ENCODE measurements at regions not wholly inside any gene's neighbourhood (a gene's known extent, or its start where the extent isn't known, plus 50 kb on each side); places are given as distances from the start of the nearest gene placed in this dataset.
"Not testable (repeated sequence)": the region's sequence is repeated elsewhere in the genome, so short reads cannot be mapped to it uniquely, and the experiment has no call there.

GRCh38 chrX:150119323-150119722, 181.0 kb upstream of the EOLA2 start:
- DNase-seq (ENCODE audit: low read depth in 2 of 2), result no peak

GRCh38 chrX:150125045-150125444, 186.8 kb upstream of the EOLA2 start:
- not testable (repeated sequence) for DNase-seq (ENCODE audit: low read depth in 2 of 2)

GRCh38 chrX:150127216-150127615, 188.9 kb upstream of the EOLA2 start:
- no peak for DNase-seq (ENCODE audit: low read depth in 2 of 2)

DNA sequence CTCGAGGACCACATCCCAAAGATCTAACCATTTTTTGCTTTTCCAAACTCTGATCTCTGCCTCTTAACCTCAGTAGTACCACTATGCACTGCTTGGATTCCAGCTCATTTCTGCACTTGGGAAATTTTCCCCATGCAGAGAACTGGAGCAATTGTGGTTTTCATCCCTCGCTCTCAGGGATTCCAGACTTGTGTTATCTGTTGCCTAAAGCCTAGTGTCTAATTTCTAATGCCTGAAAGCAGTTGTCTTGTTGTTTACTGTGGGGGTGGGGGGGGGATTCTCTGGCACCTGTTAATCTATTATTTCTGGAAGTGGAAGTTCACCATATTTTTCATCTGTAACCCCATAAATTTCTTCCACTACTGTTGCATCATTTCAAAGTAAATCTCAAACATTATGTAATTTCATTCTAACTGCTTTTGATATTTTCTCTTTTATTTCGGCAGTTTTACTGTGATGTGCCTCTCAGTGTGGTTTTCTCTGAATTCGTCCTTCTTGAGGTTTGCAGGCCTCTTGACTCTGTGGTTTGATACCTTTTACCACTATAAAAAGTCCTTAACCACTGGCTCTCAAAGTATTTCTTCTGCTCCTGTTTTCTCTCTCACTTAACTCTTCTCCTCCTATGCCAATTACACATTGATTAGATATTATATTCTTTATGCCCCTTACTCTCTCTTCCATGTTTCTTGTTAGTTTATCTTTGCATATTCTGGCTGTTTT, 205.6 kb upstream of the EOLA2 start:
- DNase-seq (ENCODE audit: low read depth in 2 of 2), result no peak

- DNase-seq (ENCODE audit: low read depth in 2 of 2), result no peak
Measured at GRCh38 chrX:150146271-150146896, 208.1 kb upstream of the EOLA2 start.

- DNase-seq (ENCODE audit: low read depth in 2 of 2), result no peak
Measured at GRCh38 chrX:150148749-150149672, 210.7 kb upstream of the EOLA2 start.

DNA sequence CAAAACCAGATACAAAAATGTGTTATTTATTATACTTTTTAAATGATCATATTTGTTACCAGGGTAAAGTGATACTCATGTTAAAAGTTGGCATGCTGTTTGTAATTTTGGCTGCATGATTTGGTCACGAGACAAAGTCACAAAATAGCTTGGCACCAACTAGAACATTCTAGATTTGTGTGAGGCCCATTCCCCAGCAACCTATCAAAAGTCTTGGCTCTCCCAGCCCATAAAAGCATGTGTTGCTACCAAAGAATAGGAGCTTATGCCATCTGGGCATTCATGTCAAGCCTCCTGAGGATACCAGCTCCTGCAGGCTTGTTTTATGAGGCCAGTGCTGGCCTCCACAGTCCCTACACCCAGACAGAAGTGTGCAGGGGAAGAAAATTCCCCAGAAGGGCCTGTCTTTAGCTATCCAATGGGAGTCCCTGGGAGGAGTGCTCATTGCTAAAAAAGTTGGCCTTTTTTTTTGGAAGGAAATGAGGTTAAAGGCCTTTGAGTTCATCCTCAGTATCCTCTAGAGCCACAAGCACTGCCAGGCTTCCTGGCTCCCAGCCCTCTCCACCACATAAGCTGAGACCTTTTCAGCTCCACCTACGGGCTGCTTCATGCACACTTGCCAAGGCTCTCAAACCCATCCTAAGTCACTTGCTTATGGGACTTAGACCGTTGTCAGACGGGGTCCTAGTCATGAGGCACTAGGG, 211.9 kb upstream of the EOLA2 start:
- DNase-seq (ENCODE audit: low read depth in 2 of 2), result no peak

DNA sequence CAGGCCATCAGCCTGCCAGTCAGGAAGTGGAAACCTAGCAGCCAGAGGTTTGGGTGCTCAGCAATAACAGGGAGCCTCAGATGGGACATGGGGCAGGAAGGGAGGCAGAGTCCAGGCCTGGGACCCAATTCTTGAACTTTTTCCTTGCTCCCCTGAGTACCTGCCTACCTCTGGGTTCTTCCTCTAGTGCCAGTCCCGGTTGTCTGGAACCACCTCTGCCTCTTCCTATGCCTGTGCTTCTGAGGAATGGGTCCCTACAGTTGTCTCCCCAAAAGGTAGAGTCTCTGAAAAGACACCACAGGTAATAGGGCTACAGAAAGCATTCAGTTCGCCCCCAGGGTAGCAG, 212.4 kb upstream of the MAMLD1 start:
- no peak for DNase-seq (ENCODE audit: low read depth in 2 of 2)

DNA sequence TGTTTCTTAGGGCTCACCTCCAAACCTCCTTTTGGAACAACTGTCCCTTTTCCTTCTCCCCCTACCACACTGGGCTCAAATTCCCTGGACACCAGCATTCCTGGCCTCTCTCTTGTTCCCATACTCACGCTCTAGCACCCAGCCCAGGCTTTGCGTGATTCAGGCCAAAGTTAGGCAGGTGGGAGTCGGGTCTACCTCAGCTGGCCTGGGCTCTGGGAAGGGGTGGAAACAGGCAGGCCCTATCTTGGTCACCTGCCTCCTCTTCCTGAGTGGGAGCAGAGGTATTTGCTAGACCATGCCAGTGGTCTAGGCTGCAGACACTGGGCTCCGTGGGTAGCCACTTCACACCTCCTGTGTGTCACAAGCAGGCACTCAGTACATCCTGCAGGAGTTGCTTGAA, 211.1 kb upstream of the MAMLD1 start:
- no peak for DNase-seq (ENCODE audit: low read depth in 2 of 2)

- no peak for DNase-seq (ENCODE audit: low read depth in 2 of 2)
Measured at GRCh38 chrX:150152546-150152945, 210.6 kb upstream of the MAMLD1 start.

DNA sequence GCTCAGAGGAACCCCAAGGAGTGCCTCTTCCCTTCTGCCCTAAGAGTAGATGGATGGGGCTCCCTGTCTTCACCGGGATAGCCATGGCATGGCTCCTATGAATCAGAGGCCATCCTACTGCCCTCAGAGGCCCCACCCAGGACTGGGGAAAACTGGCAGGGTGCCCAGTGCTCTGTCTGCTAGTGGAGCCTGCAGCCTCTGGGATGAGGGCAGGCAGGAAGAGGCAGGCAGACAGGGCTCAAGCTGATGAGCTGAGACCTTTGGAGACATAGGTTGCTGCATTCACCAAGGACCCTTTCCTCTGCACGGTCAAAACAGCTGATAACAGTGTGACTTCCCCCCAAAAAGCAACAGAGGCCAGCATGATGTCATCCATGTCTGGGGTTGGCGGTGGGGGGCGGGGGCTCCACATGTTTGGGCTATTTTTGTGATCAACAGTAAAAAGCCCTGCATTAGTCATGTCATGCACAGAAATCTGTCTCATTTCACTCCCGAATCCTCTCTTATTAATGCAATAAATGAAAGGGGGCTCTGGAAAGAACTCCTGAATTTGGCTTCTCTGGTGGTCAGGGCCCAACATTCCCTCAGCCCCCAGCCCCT, 207.6 kb upstream of the MAMLD1 start:
- DNase-seq (ENCODE audit: low read depth in 2 of 2), result no peak

GRCh38 chrX:150156615-150157014, 206.5 kb upstream of the MAMLD1 start:
- no peak for DNase-seq (ENCODE audit: low read depth in 2 of 2)

DNA sequence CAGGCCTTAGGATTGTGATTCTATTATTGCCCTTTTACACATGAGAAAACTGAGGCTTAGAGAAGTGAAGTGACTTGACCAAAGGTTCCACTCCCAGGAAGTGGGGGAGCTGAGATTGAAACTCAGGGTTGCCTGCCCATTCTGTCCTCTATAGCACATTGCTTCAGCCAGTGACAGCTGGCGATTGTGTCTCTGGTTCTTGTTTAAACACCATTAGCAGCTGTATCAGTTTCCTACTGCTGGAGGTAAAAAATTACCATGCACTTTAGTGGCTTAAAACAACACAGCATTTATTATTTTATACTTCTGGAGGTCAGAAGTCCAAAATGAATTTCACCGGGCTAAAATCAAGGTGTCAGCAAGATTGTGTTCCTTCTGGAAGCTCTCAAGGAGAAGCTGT, 205.8 kb upstream of the MAMLD1 start:
- DNase-seq (ENCODE audit: low read depth in 2 of 2), result no peak

DNA sequence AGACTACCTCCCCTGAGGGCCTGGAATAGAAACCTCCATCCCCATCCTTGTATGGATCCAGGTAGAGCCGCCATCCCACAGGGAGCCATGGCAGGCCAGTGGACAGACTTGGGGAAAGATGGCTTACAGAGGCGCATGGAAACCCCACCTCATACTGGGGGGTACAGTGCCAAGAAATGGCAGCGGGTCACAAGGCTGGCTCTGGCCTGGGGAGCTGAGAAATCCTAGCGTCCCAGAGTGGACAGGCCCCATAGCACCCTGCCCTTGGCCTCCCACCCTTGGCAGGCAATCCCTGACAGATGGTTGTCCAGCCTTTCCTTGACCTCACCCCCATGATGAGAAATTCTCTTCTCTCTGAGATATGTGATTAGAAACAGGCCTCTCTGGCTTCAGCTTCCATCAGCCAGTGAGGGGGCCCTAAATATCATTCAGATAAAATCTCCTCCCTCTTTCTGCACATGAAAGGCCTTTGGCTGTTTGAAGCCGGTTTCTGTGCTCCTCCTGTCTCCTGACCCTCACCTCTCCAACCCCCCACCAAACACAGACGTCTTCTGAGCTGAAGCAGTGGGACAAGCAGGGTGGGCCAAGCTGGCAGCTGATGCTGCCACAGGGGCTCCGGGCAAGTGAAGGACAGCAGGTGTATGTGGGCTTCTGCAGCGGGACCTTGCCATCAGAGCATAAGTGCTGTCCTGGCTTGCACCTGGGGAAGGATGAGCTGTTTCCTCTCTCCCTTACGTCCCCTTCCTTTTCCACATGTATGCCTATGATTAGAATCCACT, 204.4 kb upstream of the MAMLD1 start:
- DNase-seq (ENCODE audit: low read depth in 2 of 2), result no peak

DNA sequence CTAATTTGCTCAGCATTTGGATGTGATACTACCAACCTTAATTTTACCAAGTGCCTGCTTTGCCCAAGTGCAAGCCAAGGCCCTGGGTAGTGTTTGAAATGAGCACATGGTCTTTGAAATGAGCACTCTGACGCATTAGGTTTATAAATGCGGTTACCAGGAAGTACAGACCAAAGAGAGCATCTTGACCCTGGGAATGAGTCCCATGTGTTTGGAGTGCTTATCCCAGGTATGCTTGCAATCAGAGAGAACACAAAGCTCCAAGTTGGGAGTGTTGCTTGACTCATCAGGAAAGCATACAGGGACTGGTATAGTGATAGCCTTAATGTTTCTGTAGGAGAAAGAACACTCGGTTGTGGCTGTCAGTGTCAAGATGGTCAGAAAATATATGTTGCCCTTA, 203.6 kb upstream of the MAMLD1 start:
- DNase-seq (ENCODE audit: low read depth in 2 of 2), result no peak

DNA sequence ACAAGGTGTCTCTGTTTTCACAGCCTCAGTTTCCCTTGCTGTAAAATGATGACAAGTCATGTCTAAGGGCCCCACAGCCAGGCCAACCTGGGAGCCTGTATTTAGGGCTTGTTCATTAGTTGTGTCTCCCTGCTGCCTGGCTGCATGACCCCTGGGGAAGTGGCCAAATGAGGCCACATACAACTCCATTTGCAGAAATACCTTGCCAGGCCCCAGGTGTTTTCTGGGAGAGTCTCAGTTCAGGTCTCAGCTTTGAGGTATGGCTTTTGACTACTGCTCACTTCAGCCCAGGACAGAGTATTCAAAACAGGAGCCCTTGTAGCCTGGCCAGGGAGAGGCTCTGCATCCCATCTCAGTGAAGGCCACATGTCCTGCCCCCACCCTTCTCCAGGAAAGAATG, 202.5 kb upstream of the MAMLD1 start:
- no peak for DNase-seq (ENCODE audit: low read depth in 2 of 2)

GRCh38 chrX:150161193-150161592, 201.9 kb upstream of the MAMLD1 start:
- DNase-seq (ENCODE audit: low read depth in 2 of 2), result no peak

DNA sequence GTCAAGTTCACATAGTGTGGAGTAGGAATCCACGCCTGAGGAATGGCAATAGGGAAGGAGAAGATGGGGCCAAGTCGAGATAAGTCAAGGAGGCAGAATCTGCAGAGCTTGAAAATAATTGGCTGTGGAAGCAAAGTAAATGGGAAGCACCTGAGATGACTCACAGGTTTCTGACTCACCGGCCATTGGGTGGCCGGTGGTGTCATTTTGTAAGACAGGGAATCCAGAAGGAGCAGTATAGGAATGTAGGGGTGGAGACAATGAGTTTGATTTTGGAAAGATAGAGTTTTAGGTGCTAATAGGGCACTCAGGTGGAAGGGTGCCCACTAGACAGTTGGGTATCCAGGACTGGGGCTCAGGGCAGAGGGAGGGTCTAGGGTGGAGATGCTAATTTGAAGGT, 201.0 kb upstream of the MAMLD1 start:
- DNase-seq (ENCODE audit: low read depth in 2 of 2), result no peak

DNA sequence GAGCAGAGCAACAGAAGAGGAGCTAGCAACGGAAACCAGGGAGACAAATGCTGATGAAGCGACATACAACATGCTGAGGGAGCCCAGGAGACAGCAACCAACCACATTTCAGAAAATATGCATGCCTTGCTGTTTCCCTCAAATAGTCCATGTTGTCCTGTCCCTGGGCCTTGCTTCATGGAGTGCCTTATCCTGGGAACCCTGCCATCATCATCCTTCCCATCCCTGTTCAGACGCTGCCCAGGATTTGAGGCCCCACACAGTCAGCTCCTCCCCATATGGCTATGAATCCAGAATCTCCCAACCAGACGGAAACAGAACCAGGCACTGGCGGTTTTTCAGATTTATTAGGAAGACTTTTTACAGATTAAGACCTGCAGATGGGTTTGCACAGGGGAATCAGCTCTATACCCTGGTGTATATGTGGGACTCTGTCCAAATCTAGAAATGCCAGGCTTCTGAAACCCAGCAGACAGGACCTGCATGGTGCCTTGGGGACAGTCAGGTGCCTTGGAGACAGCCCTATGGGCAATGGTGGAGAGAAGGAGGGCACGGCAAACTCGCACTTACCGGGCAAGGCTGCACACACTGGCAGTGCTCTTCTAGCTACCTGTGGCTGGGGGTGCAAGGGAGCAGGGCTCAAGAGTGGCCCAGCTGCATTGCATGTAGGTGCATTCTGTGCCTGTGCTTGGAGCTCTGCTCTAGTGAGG, 199.7 kb upstream of the MAMLD1 start:
- no peak for DNase-seq (ENCODE audit: low read depth in 2 of 2)
